Calu3 (cell line): ENCODE measurements at regions not wholly inside any gene's neighbourhood (a gene's known extent, or its start where the extent isn't known, plus 50 kb on each side); places are given as distances from the start of the nearest gene placed in this dataset.

Experiments used
- BruUV-seq: library from RNA; stranded (reverse); fragments of 400-500 nt; replicated peaks from 2 replicates; lab custom pipeline; 2021; lab: Mats Ljungman, UMichigan
- CTCF ChIA-PET: fragments of 300-600 bp; sonication (Branson Sonifier 250); formaldehyde crosslinking; loops from one replicate; lab custom pipeline; 2022; ENCODE audit warnings: antibody characterized with exemption; lab: Charles Lee
- DNase-seq: peaks from one replicate; pipeline ENCODE4 v3.0.0; 2022
- H3K27ac Mint-ChIP-seq: one replicate; pipeline ENCODE4 v1.8.0; 2022; ENCODE audit warnings: mixed read lengths; ENCODE audit not compliant: unreplicated experiment
- H3K27me3 Mint-ChIP-seq: one replicate; pipeline ENCODE4 v1.8.0; 2022; ENCODE audit warnings: mixed read lengths; ENCODE audit not compliant: unreplicated experiment
- H3K36me3 Mint-ChIP-seq: one replicate; pipeline ENCODE4 v1.8.0; 2022; ENCODE audit warnings: mild to moderate bottlenecking, moderate library complexity, mixed read lengths; ENCODE audit not compliant: insufficient read depth, unreplicated experiment
- H3K4me1 Mint-ChIP-seq: one replicate; pipeline ENCODE4 v1.8.0; 2022; ENCODE audit warnings: mild to moderate bottlenecking, low read depth, mixed read lengths; ENCODE audit not compliant: unreplicated experiment
- H3K4me3 Mint-ChIP-seq: one replicate; pipeline ENCODE4 v1.8.0; 2022; ENCODE audit warnings: mild to moderate bottlenecking, low read depth, moderate library complexity, mixed read lengths; ENCODE audit not compliant: unreplicated experiment
- H3K9me3 Mint-ChIP-seq: one replicate; pipeline ENCODE4 v1.8.0; 2022; ENCODE audit warnings: low read depth, mixed read lengths; ENCODE audit not compliant: unreplicated experiment
- CTCF ChIP-seq: fragments of 200-600 bp; IDR thresholded peaks from one replicate; pipeline ENCODE4 v1.8.0; 2022; ENCODE audit warnings: antibody characterized with exemption; ENCODE audit not compliant: unreplicated experiment
- intact Hi-C: fragments of 100-400 bp; cut with micrococcal nuclease; formaldehyde crosslinking; loops from one replicate; pipeline ENCODE4 v1.10.0; 2022; ENCODE audit not compliant: unreplicated experiment

GRCh38 chr7:41633690-41634089, 69.2 kb downstream of the INHBA start:
- Mint-ChIP-seq H3K4me3 (no peak overlapping the region), H3K27me3 (no peaks in the 10 kb centered on the region), H3K36me3 (no peaks in the 10 kb centered on the region), H3K4me1 (no peaks in the 10 kb centered on the region), H3K27ac (no peak overlapping the region), H3K9me3 (peaks cover 2% of the 10 kb centered on the region)
- CTCF ChIA-PET: no interaction called here
- TF ChIP-seq CTCF: no peak
- intact Hi-C loops: no loop called here
- no TSS peak for BruUV-seq
- DNase-seq: no peak

GRCh38 chr7:41630741-41631140, 72.1 kb downstream of the INHBA start:
- H3K9me3 Mint-ChIP-seq: peaks cover 2% of the 10 kb centered on the region
- no peak for TF ChIP-seq CTCF
- no peaks in the 10 kb centered on the region for H3K27me3 Mint-ChIP-seq
- no peak for DNase-seq
- no TSS peak for BruUV-seq
- CTCF ChIA-PET: no interaction called here
- intact Hi-C loops: no loop called here
- no peak overlapping the region for H3K27ac Mint-ChIP-seq
- H3K4me1 Mint-ChIP-seq: no peaks in the 10 kb centered on the region
- no peaks in the 10 kb centered on the region for H3K36me3 Mint-ChIP-seq
- H3K4me3 Mint-ChIP-seq: no peak overlapping the region

- H3K4me3 Mint-ChIP-seq: no peak overlapping the region
- no peaks in the 10 kb centered on the region for H3K4me1 Mint-ChIP-seq
- H3K36me3 Mint-ChIP-seq: no peaks in the 10 kb centered on the region
- no peak for TF ChIP-seq CTCF
- intact Hi-C loops: no loop called here
- H3K9me3 Mint-ChIP-seq: peaks cover 2% of the 10 kb centered on the region
- CTCF ChIA-PET: no interaction called here
- no peak overlapping the region for H3K27ac Mint-ChIP-seq
- H3K27me3 Mint-ChIP-seq: no peaks in the 10 kb centered on the region
- BruUV-seq: no TSS peak
- no peak for DNase-seq
Observed at GRCh38 chr7:41629711-41630111, 73.2 kb downstream of the INHBA start.

GRCh38 chr7:41628901-41629300, 74.0 kb downstream of the INHBA start:
- CTCF ChIA-PET: interaction anchor here (1.0 kb wide), 1 partner anchor 70 kb away, joined by 3 read pairs; no protein-coding TSS in a partner anchor
- Mint-ChIP-seq H3K27me3 (no peaks in the 10 kb centered on the region), H3K9me3 (peaks cover 2% of the 10 kb centered on the region)

More at GRCh38 chr7:41628901-41629300, 74.0 kb downstream of the INHBA start:
- no peak overlapping the region for H3K4me3 Mint-ChIP-seq
- no peak overlapping the region for H3K27ac Mint-ChIP-seq
- no peak for TF ChIP-seq CTCF
- H3K36me3 Mint-ChIP-seq: no peaks in the 10 kb centered on the region
- DNase-seq: no peak
- H3K4me1 Mint-ChIP-seq: no peaks in the 10 kb centered on the region
- intact Hi-C loops: no loop called here
- BruUV-seq: no TSS peak
